ENCODE measurements at regions not wholly inside any gene's neighbourhood (a gene's known extent, or its start where the extent isn't known, plus 50 kb on each side); places are given as distances from the start of the nearest gene placed in this dataset.

- no peak for DNase-seq
These were observed 186.9 kb upstream of the RGMB start for GRCh38 chr5:98586581-98586980.

GRCh38 chr5:98587166-98587565, 186.3 kb upstream of the RGMB start:
- DNase-seq: no peak

- DNase-seq: no peak
These were observed 185.2 kb upstream of the RGMB start for GRCh38 chr5:98588215-98588614.

GRCh38 chr5:98593418-98593817, 180.0 kb upstream of the RGMB start:
- no peak for DNase-seq

GRCh38 chr5:98594098-98594497, 179.4 kb upstream of the RGMB start:
- no peak for DNase-seq

GRCh38 chr5:98599016-98599415, 174.4 kb upstream of the RGMB start:
- no peak for DNase-seq

- no peak for DNase-seq
These were observed 170.8 kb upstream of the RGMB start for GRCh38 chr5:98602534-98603112.

GRCh38 chr5:98603456-98603855, 170.0 kb upstream of the RGMB start:
- DNase-seq: no peak

GRCh38 chr5:98604301-98604700, 169.2 kb upstream of the RGMB start:
- DNase-seq: no peak

GRCh38 chr5:98604721-98605425, 168.6 kb upstream of the RGMB start:
- no peak for DNase-seq

- DNase-seq: no peak
These were observed 168.0 kb upstream of the RGMB start for GRCh38 chr5:98605426-98605825.

- no peak for DNase-seq
These were observed 166.5 kb upstream of the RGMB start for GRCh38 chr5:98606961-98607360.

GRCh38 chr5:98608052-98608451, 165.4 kb upstream of the RGMB start:
- DNase-seq: no peak

- DNase-seq: no peak
These were observed 159.1 kb upstream of the RGMB start for GRCh38 chr5:98614341-98614740.

GRCh38 chr5:98621821-98622220, 151.6 kb upstream of the RGMB start:
- DNase-seq: no peak

GRCh38 chr5:98624145-98624880, 149.2 kb upstream of the RGMB start:
- DNase-seq: no peak

GRCh38 chr5:98627121-98627520, 146.3 kb upstream of the RGMB start:
- DNase-seq: no peak

- DNase-seq: no peak
These were observed 142.8 kb upstream of the RGMB start for GRCh38 chr5:98630621-98631020.

- no peak for DNase-seq
These were observed 142.0 kb upstream of the RGMB start for GRCh38 chr5:98631311-98632054.

GRCh38 chr5:98635656-98636055, 137.8 kb upstream of the RGMB start:
- DNase-seq: no peak

- DNase-seq: no peak
These were observed 136.3 kb upstream of the RGMB start for GRCh38 chr5:98637116-98637515.

- DNase-seq: no peak
These were observed 135.9 kb upstream of the RGMB start for GRCh38 chr5:98637557-98637956.

GRCh38 chr5:98638111-98638510, 135.4 kb upstream of the RGMB start:
- no peak for DNase-seq

GRCh38 chr5:98638701-98639100, 134.8 kb upstream of the RGMB start:
- DNase-seq: no peak
